Tibial artery (tissue), 4 donors: ENCODE measurements at regions not wholly inside any gene's neighbourhood (a gene's known extent, or its start where the extent isn't known, plus 50 kb on each side); places are given as distances from the start of the nearest gene placed in this dataset.
"Not testable (repeated sequence)": the region's sequence is repeated elsewhere in the genome, so short reads cannot be mapped to it uniquely, and the experiment has no call there.

ENCODE experiments used
- DNase-seq, 2 donors: peaks; one replicate each; pipeline ENCODE4 v3.0.0-alpha.2; 2019
- H3K27ac ChIP-seq, 2 donors: fragments of 200-600 bp; sonication (generic) in 1 of 2; 1 replicate in 1 of 2; 2 replicates in 1 of 2; pipeline ENCODE4 v1.5.1; 2018 to 2019; ENCODE audit warnings: mild to moderate bottlenecking in 1 of 2
- H3K27me3 ChIP-seq, 2 donors: fragments of 200-600 bp; sonication (generic) in 1 of 2; one replicate each; pipeline versions ENCODE4 v1.5.1 to v1.6.0; 2016 to 2019
- H3K36me3 ChIP-seq, 3 donors: fragments of 200-600 bp; sonication (generic) in 2 of 3; one replicate each; pipeline ENCODE4 v1.5.1; 2016 to 2019; ENCODE audit warnings: mild to moderate bottlenecking in 2 of 3
- H3K4me1 ChIP-seq, 4 donors: fragments of 200-600 bp; sonication (generic) in 2 of 4; 1 replicate in 3 of 4; 2 replicates in 1 of 4; pipeline ENCODE4 v1.5.1; 2016 to 2019
- H3K4me3 ChIP-seq, 2 donors: fragments of 200-600 bp; sonication (generic) in 1 of 2; 1 replicate in 1 of 2; 2 replicates in 1 of 2; pipeline ENCODE4 v1.5.1; 2018 to 2019; ENCODE audit warnings: mild to moderate bottlenecking in 2 of 2
- H3K9me3 ChIP-seq, 3 donors: fragments of 200-600 bp; sonication (generic) in 1 of 3; one replicate each; pipeline ENCODE4 v1.5.1; 2016 to 2019
- intact Hi-C: fragments of 100-400 bp; cut with DNase I; formaldehyde crosslinking; loops from one replicate; pipeline ENCODE4 v1.15.0; 2023; ENCODE audit warnings: low total_unique reads
- TF ChIP-seq, protein P1 (sequence below), 2 experiments: fragments of 200-600 bp in 1 of 2; fragments of 450-650 bp in 1 of 2; IDR thresholded peaks; one replicate each; pipeline ENCODE4 v1.5.1; 2017 to 2019; ENCODE audit warnings: antibody characterized with exemption in 2 of 2, mild to moderate bottlenecking in 1 of 2, moderate library complexity in 1 of 2

DNA sequence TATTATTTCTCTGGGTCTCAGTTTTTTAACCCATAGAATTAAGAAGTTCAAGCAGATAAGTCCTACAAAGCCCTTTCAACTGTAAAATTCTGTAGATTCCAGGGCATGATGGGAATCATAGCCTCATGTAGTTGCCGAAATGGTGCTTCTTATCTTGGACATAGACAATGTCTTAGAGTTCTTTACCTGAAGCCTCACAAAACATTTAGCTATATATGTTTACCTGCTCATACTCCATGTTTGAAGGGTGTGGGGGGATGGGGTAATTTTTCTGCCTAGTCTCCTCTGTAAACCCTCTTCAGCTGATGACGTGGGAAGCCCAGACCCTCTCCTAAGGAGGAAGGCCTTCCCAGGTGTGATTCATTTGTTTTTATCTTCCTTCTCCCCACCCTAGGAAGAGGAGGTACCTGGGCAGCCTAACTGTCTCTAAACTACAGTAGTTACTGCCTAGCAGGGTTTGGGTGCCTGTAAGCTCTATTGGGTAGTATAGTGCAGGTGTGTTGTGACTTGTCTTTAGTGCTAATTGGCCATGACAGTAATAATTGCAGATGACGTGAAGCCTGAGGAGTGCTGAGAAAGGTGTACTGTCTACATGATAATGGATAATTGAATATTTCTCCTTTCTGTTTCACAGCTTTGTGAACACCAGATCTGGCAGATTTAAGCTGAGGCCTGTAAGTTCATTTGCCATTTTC, 230.8 kb downstream of the TFAP2B start:
- intact Hi-C loops, result no loop called here
- DNase-seq, result no peak
- Histone ChIP-seq H3K36me3 (no peaks in the 10 kb centered on the region), H3K27me3 (no peaks in the 10 kb centered on the region), H3K4me3 (no peak overlapping the region), H3K9me3 (no peaks in the 10 kb centered on the region), H3K27ac (no peak overlapping the region), H3K4me1 (no peaks in the 10 kb centered on the region)
- TF ChIP-seq, protein P1, sequence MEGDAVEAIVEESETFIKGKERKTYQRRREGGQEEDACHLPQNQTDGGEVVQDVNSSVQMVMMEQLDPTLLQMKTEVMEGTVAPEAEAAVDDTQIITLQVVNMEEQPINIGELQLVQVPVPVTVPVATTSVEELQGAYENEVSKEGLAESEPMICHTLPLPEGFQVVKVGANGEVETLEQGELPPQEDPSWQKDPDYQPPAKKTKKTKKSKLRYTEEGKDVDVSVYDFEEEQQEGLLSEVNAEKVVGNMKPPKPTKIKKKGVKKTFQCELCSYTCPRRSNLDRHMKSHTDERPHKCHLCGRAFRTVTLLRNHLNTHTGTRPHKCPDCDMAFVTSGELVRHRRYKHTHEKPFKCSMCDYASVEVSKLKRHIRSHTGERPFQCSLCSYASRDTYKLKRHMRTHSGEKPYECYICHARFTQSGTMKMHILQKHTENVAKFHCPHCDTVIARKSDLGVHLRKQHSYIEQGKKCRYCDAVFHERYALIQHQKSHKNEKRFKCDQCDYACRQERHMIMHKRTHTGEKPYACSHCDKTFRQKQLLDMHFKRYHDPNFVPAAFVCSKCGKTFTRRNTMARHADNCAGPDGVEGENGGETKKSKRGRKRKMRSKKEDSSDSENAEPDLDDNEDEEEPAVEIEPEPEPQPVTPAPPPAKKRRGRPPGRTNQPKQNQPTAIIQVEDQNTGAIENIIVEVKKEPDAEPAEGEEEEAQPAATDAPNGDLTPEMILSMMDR (IDR thresholded peaks at IDR 0.05), result no peak

DNA sequence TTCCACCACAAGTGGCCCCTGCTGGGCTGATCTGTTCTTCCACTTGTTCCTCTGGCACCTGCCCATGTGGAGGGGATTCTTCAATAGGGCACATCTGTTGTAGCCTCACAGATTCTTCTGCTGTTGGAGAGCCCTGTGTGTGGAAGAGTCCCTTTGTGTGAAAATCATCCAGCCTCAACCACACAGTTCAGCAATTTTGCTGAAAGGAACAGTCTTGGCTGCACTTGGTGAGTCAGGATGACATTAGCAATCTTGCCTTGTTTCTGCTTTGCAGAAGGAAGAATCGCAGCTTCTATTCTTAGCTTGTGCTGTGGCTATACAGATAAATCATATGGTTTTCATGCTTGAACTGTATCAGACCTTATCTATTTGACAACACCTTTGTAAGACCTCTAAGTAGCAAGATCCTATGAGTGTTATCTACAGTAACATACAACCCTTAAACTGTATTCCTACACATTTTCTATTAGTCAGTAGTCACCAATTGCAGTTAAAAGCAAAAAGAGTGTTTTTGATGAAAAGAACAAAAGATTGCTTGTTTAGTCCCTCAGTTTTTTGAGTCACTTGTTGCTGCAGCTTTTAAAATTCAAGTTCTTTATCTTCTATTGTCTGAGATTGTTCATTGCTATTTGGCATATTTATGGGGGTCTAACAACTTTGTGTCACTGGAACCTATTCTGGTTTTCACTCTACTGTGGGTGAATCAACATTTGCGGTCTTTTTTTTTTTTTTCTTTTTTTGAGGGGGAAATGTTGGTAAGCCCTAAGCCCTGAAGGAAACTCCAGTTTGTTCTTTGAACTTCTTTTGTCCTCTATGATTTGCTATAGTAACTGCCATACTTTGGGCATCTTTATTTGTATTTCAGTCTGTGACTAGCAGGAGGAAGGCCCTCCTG, 231.6 kb downstream of the TFAP2B start:
- TF ChIP-seq, protein P1 (IDR thresholded peaks at IDR 0.05), result no peak
- no peak for DNase-seq
- no peaks in the 10 kb centered on the region for H3K4me1 ChIP-seq
- H3K36me3 ChIP-seq, result no peaks in the 10 kb centered on the region
- intact Hi-C loops, result no loop called here
- H3K27ac ChIP-seq, result no peak overlapping the region
- H3K9me3 ChIP-seq, result no peaks in the 10 kb centered on the region
- no peaks in the 10 kb centered on the region for H3K27me3 ChIP-seq
- no peak overlapping the region for H3K4me3 ChIP-seq

DNA sequence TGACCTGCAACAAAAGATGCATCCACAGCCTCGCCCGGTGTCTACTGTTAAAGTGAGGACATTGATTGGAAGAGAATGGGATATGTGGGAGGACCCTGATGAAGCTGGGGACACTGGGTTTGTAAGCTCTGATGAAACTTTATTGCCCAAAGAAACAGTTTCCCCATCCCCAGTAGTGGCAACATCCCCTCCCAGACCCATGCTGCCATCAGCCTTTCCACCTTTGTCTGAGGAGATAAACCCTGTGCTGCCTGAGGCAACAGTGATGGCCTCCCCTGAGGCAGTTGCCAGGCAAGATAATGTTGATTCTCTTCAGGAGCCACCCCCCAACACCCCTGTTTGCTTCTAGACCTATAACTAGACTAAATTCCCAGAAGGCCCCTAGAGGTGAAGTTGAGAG, 234.0 kb downstream of the TFAP2B start:
- H3K9me3 ChIP-seq, H3K27ac ChIP-seq, H3K36me3 ChIP-seq, DNase-seq, H3K27me3 ChIP-seq, H3K4me1 ChIP-seq, H3K4me3 ChIP-seq, intact Hi-C loops: not testable (repeated sequence)

DNA sequence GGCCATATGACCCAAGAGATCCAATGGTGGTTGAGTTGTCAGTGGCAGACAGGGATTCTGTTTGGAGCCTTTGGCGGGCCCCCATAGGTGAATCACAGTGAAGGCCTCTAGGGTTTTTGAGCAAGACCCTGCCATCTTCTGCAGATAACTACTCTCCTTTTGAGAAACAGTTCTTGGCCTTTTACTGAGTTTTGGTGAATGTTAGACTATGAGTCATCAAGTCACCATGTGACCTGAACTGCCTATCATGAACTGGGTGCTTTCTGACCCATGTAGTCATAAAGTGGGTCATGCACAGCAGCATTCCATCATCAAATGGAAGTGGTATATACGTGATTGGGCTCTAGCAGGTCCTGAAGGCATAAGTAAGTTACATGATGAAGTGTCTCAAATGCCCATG, 236.6 kb downstream of the TFAP2B start:
- H3K27me3 ChIP-seq, H3K27ac ChIP-seq, DNase-seq, intact Hi-C loops, H3K36me3 ChIP-seq, H3K4me3 ChIP-seq, H3K4me1 ChIP-seq, H3K9me3 ChIP-seq: not testable (repeated sequence)

DNA sequence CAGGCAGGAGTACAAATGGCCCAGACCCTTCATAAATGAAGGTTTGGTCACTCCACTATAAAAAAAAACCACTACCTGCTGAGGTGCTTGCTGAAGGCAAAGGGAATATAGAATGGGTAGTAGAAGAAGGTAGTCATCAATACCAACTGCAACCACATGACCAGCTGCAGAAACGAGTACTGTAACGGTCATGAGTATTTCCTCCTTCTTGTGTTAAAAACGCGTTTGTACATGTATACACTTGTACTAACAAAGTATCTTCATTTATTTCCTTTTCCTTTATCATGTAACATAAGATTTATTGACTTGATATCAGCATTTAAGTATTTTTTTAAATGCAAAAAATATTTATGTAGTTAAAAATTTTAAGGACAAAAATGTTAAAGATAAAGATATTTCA, 238.6 kb downstream of the TFAP2B start:
- intact Hi-C loops, result no loop called here
- no peaks in the 10 kb centered on the region for H3K36me3 ChIP-seq
- TF ChIP-seq, protein P1 (IDR thresholded peaks at IDR 0.05), result no peak
- no peaks in the 10 kb centered on the region for H3K27me3 ChIP-seq
- no peak for DNase-seq
- no peaks in the 10 kb centered on the region for H3K9me3 ChIP-seq
- H3K4me3 ChIP-seq, result no peak overlapping the region
- H3K4me1 ChIP-seq, result no peaks in the 10 kb centered on the region
- no peak overlapping the region for H3K27ac ChIP-seq

DNA sequence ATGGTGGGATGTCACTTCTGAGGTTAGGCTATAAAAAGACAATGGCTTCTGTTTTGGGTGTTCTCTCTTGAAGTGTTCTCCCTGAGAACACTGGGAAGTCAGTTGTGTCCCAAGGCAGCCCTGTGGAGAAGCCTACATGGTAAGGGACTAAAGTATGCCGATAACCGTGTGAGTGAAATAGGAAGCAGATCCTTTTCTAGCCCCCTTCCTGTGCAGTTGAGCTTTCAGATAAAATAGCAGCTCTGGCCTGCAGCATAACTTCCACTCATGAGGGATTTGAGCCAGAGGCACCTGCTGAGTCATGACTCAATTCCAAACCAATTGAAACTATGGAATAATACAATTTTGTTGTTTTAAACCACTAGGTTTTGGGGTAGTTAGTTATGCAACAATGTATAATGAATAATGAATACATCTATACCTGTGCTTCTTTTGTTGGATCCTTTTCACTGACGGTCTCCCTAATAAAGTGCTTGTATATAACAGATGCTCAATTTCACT, 241.6 kb downstream of the TFAP2B start:
- Histone ChIP-seq H3K4me3 (no peak overlapping the region), H3K27me3 (no peaks in the 10 kb centered on the region), H3K27ac (no peak overlapping the region), H3K9me3 (no peaks in the 10 kb centered on the region), H3K4me1 (no peaks in the 10 kb centered on the region), H3K36me3 (no peaks in the 10 kb centered on the region)
- TF ChIP-seq, protein P1 (IDR thresholded peaks at IDR 0.05), result no peak
- intact Hi-C loops, result no loop called here
- DNase-seq, result no peak
